GM23248 (cell line): ENCODE measurements at regions not wholly inside any gene's neighbourhood (a gene's known extent, or its start where the extent isn't known, plus 50 kb on each side); places are given as distances from the start of the nearest gene placed in this dataset.

Experiments
- DNase-seq: peaks from one replicate; pipeline ENCODE4 v3.0.0-alpha.2; 2015
- H2AFZ ChIP-seq: fragments of 200-600 bp; sonication (generic); 2 replicates; pipeline ENCODE4 v1.6.1; 2016; ENCODE audit warnings: antibody characterized with exemption
- H3F3A ChIP-seq: fragments of 200-600 bp; sonication (generic); 2 replicates; pipeline ENCODE4 v1.6.1; 2016; ENCODE audit warnings: mild to moderate bottlenecking, antibody characterized with exemption, mixed run types; ENCODE audit not compliant: insufficient read depth
- H3K27ac ChIP-seq: fragments of 200-600 bp; sonication (generic); 2 replicates; pipeline ENCODE4 v1.5.1; 2016; ENCODE audit warnings: mild to moderate bottlenecking
- H3K27me3 ChIP-seq: fragments of 200-600 bp; sonication (generic); replicated peaks from 2 replicates; pipeline ENCODE4 v1.6.1; 2016; ENCODE audit warnings: mild to moderate bottlenecking; ENCODE audit not compliant: insufficient read depth
- H3K36me3 ChIP-seq: fragments of 200-600 bp; sonication (generic); 2 replicates; pipeline ENCODE4 v1.6.1; 2016; ENCODE audit warnings: low read depth, mild to moderate bottlenecking
- H3K4me1 ChIP-seq: fragments of 200-600 bp; sonication (generic); 2 replicates; pipeline ENCODE4 v1.6.1; 2016; ENCODE audit warnings: mild to moderate bottlenecking; ENCODE audit not compliant: insufficient read depth
- H3K4me2 ChIP-seq: fragments of 200-600 bp; sonication (generic); one replicate; pipeline ENCODE4 v1.6.1; 2016; ENCODE audit warnings: mild to moderate bottlenecking; ENCODE audit not compliant: unreplicated experiment
- H3K4me3 ChIP-seq: fragments of 200-600 bp; sonication (generic); 2 replicates; pipeline ENCODE4 v1.5.1; 2016; ENCODE audit warnings: mild to moderate bottlenecking
- H3K79me2 ChIP-seq: fragments of 200-600 bp; sonication (generic); 2 replicates; pipeline ENCODE4 v1.6.1; 2016; ENCODE audit warnings: mild to moderate bottlenecking; ENCODE audit not compliant: insufficient read depth
- H3K9ac ChIP-seq: fragments of 200-600 bp; sonication (generic); 2 replicates; pipeline ENCODE4 v1.6.1; 2016; ENCODE audit warnings: mild to moderate bottlenecking
- H3K9me2 ChIP-seq: fragments of 200-600 bp; sonication (generic); 2 replicates; pipeline ENCODE4 v1.6.1; 2016; ENCODE audit warnings: mixed run types, mild to moderate bottlenecking, moderate library complexity; ENCODE audit not compliant: insufficient read depth
- H3K9me3 ChIP-seq: fragments of 200-600 bp; sonication (generic); one replicate; pipeline ENCODE4 v1.6.1; 2017; ENCODE audit warnings: low read depth
- H4K20me1 ChIP-seq: fragments of 200-600 bp; sonication (generic); 2 replicates; pipeline ENCODE4 v1.6.0; 2016; ENCODE audit not compliant: insufficient read depth
- EZH2 ChIP-seq: fragments of 200-600 bp; sonication (generic); IDR thresholded peaks from 2 replicates; pipeline ENCODE4 v1.6.1; 2018; ENCODE audit warnings: antibody characterized with exemption, mild to moderate bottlenecking; ENCODE audit not compliant: insufficient read depth, poor library complexity, severe bottlenecking
- EZH2phosphoT487 ChIP-seq: fragments of 200-600 bp; sonication (generic); IDR thresholded peaks from 2 replicates; pipeline ENCODE4 v1.6.1; 2018; ENCODE audit warnings: antibody characterized with exemption, moderate library complexity, mild to moderate bottlenecking, low read depth; ENCODE audit not compliant: insufficient read depth
- WGBS, 2 experiments: methylation state at CpG; one replicate each; pipeline ENCODE4 v1.1.6; 2015 to 2017; ENCODE audit warnings: low lambda C conversion rate in 2 of 2, low coverage in 1 of 2; ENCODE audit errors: missing lambda C conversion rate in 2 of 2; 5-methylcytosine and 5-hydroxymethylcytosine counted together
- in situ Hi-C: fragments of 300-500 bp; cut with MboI; formaldehyde crosslinking; loops from 2 replicates; pipeline ENCODE4 v1.15.0; 2020

GRCh38 chr5:4722886-4723285 lies 417.2 kb upstream of the ADAMTS16 start:
- no peak for DNase-seq
- no peak overlapping the region for H2AFZ ChIP-seq
- 31 to 42% methylated on average over 2 of the region's 2 CpGs for WGBS, 2 experiments
- no peaks in the 10 kb centered on the region for H3F3A ChIP-seq
- H3K27me3 ChIP-seq = no peaks in the 10 kb centered on the region
- H3K79me2 ChIP-seq = no peaks in the 10 kb centered on the region
- no peaks in the 10 kb centered on the region for H3K9me3 ChIP-seq
- H3K9ac ChIP-seq = no peak overlapping the region
- no peak overlapping the region for H3K4me2 ChIP-seq
- H3K4me3 ChIP-seq = no peak overlapping the region
- H3K27ac ChIP-seq = no peak overlapping the region
- H3K36me3 ChIP-seq = no peaks in the 10 kb centered on the region
- no peaks in the 10 kb centered on the region for H3K9me2 ChIP-seq
- no peaks in the 10 kb centered on the region for H4K20me1 ChIP-seq
- TF ChIP-seq EZH2phosphoT487 (no peak), EZH2 (no peak)
- in situ Hi-C loops = no loop called here
- no peaks in the 10 kb centered on the region for H3K4me1 ChIP-seq

DNA sequence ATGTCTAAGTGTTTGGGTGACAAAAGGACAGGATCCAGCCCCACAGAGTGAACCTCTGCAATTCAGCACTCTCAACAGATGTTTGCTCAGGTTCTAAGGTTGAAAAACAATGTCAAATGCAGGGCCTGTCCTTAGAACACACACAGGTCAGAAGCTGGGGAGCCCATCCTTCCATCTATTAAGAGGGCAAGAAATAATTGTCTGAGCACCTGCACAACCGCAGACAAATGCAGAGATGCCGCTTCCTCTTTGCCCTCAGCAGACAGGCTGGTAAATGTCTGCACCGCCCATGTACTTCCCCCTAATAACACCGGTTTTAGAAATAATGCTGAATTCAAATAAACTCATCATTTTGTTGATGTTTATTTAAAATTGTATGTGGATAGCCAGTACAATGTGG lies 414.5 kb upstream of the ADAMTS16 start:
- Histone ChIP-seq H3K79me2 (no peaks in the 10 kb centered on the region), H3F3A (no peaks in the 10 kb centered on the region), H4K20me1 (no peaks in the 10 kb centered on the region), H3K4me1 (no peaks in the 10 kb centered on the region), H3K27ac (no peak overlapping the region), H3K9me2 (no peaks in the 10 kb centered on the region), H3K9me3 (no peaks in the 10 kb centered on the region), H3K4me3 (no peak overlapping the region), H3K9ac (no peak overlapping the region), H3K36me3 (no peaks in the 10 kb centered on the region), H3K27me3 (no peaks in the 10 kb centered on the region), H2AFZ (no peak overlapping the region), H3K4me2 (no peak overlapping the region)
- WGBS, 2 experiments = 54 to 58% methylated on average over 4 of the region's 4 CpGs
- TF ChIP-seq EZH2phosphoT487 (no peak), EZH2 (no peak)
- no peak for DNase-seq
- in situ Hi-C loops = no loop called here

- no peak overlapping the region for H3K4me3 ChIP-seq
- no peaks in the 10 kb centered on the region for H3K79me2 ChIP-seq
- no peak for TF ChIP-seq EZH2
- TF ChIP-seq EZH2phosphoT487 = no peak
- no peak overlapping the region for H3K9ac ChIP-seq
- no peak overlapping the region for H2AFZ ChIP-seq
- H3K36me3 ChIP-seq = no peaks in the 10 kb centered on the region
- H3K9me3 ChIP-seq = no peaks in the 10 kb centered on the region
- DNase-seq = no peak
- no peak overlapping the region for H3K4me2 ChIP-seq
- no peak overlapping the region for H3K27ac ChIP-seq
- no peaks in the 10 kb centered on the region for H3K27me3 ChIP-seq
- no peaks in the 10 kb centered on the region for H3F3A ChIP-seq
- in situ Hi-C loops = no loop called here
- no peaks in the 10 kb centered on the region for H3K4me1 ChIP-seq
- H4K20me1 ChIP-seq = no peaks in the 10 kb centered on the region
- 4% methylated on average over 5 of the region's 5 CpGs for WGBS, 2 experiments
- H3K9me2 ChIP-seq = no peaks in the 10 kb centered on the region
Measured at GRCh38 chr5:4730279-4730678, 409.9 kb upstream of the ADAMTS16 start.

DNA sequence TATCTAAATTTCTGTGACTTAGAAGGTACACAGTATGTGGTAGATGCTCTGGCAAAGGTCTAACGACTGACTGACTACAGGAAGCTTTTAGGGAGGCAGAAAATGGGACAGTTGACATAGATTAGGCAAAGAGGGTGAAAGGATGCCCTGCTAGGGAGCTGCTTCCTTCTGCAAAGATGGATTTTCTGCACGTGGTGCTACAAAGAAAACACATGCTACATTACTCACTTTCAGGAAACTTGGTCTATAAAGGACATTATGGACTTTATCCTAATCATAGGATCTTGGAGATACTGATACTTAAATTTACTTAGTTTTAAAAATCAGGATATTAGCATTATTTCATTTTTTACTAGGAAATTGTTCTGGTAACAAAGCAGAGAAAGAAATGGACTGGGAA lies 405.8 kb upstream of the ADAMTS16 start:
- Histone ChIP-seq H2AFZ (no peak overlapping the region), H3K9ac (no peak overlapping the region), H3K4me2 (no peak overlapping the region), H3K4me1 (no peaks in the 10 kb centered on the region), H3K9me2 (no peaks in the 10 kb centered on the region), H3K79me2 (no peaks in the 10 kb centered on the region), H4K20me1 (no peaks in the 10 kb centered on the region), H3K27me3 (no peaks in the 10 kb centered on the region), H3F3A (no peaks in the 10 kb centered on the region), H3K4me3 (no peak overlapping the region), H3K9me3 (no peaks in the 10 kb centered on the region), H3K36me3 (no peaks in the 10 kb centered on the region), H3K27ac (no peak overlapping the region)
- TF ChIP-seq EZH2 (no peak), EZH2phosphoT487 (no peak)
- no peak for DNase-seq
- 11 to 16% methylated on average over 2 of the region's 2 CpGs for WGBS, 2 experiments
- in situ Hi-C loops = no loop called here

DNA sequence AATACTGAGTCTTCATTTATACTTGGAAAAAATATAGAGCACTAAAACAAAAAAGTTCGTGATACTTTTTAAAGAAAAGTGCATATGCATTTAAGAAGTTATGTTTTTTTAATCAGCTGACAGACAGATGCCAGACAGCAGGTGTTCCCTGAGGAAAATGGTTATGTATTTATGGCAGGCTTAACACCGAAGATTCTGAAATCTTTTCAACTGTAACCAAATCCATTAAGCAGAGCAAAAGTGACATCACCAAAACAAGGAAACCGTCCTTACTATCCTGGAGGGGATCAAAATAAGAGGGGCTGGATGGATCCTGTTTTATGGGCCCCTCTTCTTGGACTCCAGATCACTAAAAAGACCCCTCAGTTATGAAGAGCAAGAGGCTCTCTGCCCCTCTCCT lies 404.9 kb upstream of the ADAMTS16 start:
- no peaks in the 10 kb centered on the region for H3K36me3 ChIP-seq
- H3K27me3 ChIP-seq = no peaks in the 10 kb centered on the region
- no peak overlapping the region for H3K4me2 ChIP-seq
- H3F3A ChIP-seq = no peaks in the 10 kb centered on the region
- no peaks in the 10 kb centered on the region for H3K4me1 ChIP-seq
- 1 to 9% methylated on average over 3 of the region's 3 CpGs for WGBS, 2 experiments
- no peaks in the 10 kb centered on the region for H3K9me2 ChIP-seq
- no peaks in the 10 kb centered on the region for H4K20me1 ChIP-seq
- DNase-seq = no peak
- no peak overlapping the region for H3K27ac ChIP-seq
- H3K79me2 ChIP-seq = no peaks in the 10 kb centered on the region
- H2AFZ ChIP-seq = no peak overlapping the region
- no peak overlapping the region for H3K4me3 ChIP-seq
- in situ Hi-C loops = no loop called here
- H3K9me3 ChIP-seq = no peaks in the 10 kb centered on the region
- H3K9ac ChIP-seq = no peak overlapping the region
- no peak for TF ChIP-seq EZH2
- no peak for TF ChIP-seq EZH2phosphoT487
